Body of pancreas (tissue), 4 donors: ENCODE measurements at regions not wholly inside any gene's neighbourhood (a gene's known extent, or its start where the extent isn't known, plus 50 kb on each side); places are given as distances from the start of the nearest gene placed in this dataset.
A peak's percentile ranks its signal among the peaks of the same experiment; 100 is the strongest.

Experiments
- ATAC-seq: fragments of 150-250 bp; one replicate; pipeline ENCODE4 v1.9.1; 2016
- DNase-seq, 4 donors: peaks; one replicate each; pipeline ENCODE4 v3.0.0-alpha.2; 2019
- H3K27ac ChIP-seq, 4 donors: fragments of 200-600 bp; sonication (generic); 1 replicate in 3 of 4; 2 replicates in 1 of 4; pipeline versions ENCODE4 v1.5.1 to v1.6.1; 2016 to 2019; ENCODE audit warnings: mild to moderate bottlenecking in 1 of 4, mixed read lengths in 1 of 4, moderate library complexity in 1 of 4
- H3K27me3 ChIP-seq, 2 donors: fragments of 200-600 bp; sonication (generic); one replicate each; pipeline ENCODE4 v1.6.0; 2016; ENCODE audit warnings: mild to moderate bottlenecking in 1 of 2
- H3K36me3 ChIP-seq, 2 donors: fragments of 200-600 bp; sonication (generic); replicated peaks in 1 of 2; 2 replicates each; pipeline ENCODE4 v1.5.1; 2016; ENCODE audit warnings: low read depth in 2 of 2; ENCODE audit not compliant: insufficient read depth in 1 of 2
- H3K4me1 ChIP-seq: fragments of 200-600 bp; sonication (generic); one replicate; pipeline ENCODE4 v1.6.0; 2016
- H3K4me3 ChIP-seq, 2 donors: fragments of 200-600 bp; sonication (generic); 1 replicate in 1 of 2; 2 replicates in 1 of 2; pipeline ENCODE4 v1.5.1; 2016 to 2019
- H3K9me3 ChIP-seq, 3 donors: fragments of 200-600 bp; sonication (generic); 1 replicate in 2 of 3; 2 replicates in 1 of 3; pipeline ENCODE4 v1.5.1; 2016
- CTCF ChIP-seq, 7 experiments: fragments of 450-650 bp in 4 of 7; fragments of 200-600 bp in 3 of 7; sonication (generic) in 3 of 7; IDR thresholded peaks; one replicate each; pipeline ENCODE4 v1.5.1; 2016 to 2019; ENCODE audit warnings: antibody characterized with exemption in 7 of 7
- POLR2A ChIP-seq, 3 donors: fragments of 450-650 bp; IDR thresholded peaks; one replicate each; pipeline ENCODE4 v1.6.1; 2016; ENCODE audit warnings: antibody characterized with exemption in 3 of 3, mild to moderate bottlenecking in 2 of 3
- WGBS, 2 donors: methylation state at CpG; one replicate each; pipeline ENCODE4 v1.1.5; 2017; 5-methylcytosine and 5-hydroxymethylcytosine counted together
- intact Hi-C: fragments of 100-400 bp; cut with DNase I; formaldehyde crosslinking; loops from one replicate; pipeline ENCODE4 v1.15.1; 2023

GRCh38 chr9:19965336-19965735 is 176.5 kb upstream of the SLC24A2 start:
- Histone ChIP-seq H3K36me3 (no peaks in the 10 kb centered on the region), H3K27me3 (no peaks in the 10 kb centered on the region), H3K27ac (no peak overlapping the region), H3K4me1 (no peaks in the 10 kb centered on the region), H3K4me3 (no peak overlapping the region), H3K9me3 (no peaks in the 10 kb centered on the region)
- intact Hi-C loops: no loop called here
- 65 to 78% methylated on average over 4 of the region's 4 CpGs for WGBS, 2 donors
- TF ChIP-seq CTCF (IDR thresholded peaks at IDR 0.05): no peak
- TF ChIP-seq POLR2A (IDR thresholded peaks at IDR 0.05): no peak
- no peak for DNase-seq
- no peak for ATAC-seq

GRCh38 chr9:19947996-19948395 is 159.2 kb upstream of the SLC24A2 start:
- Histone ChIP-seq H3K4me1 (no peaks in the 10 kb centered on the region), H3K36me3 (no peaks in the 10 kb centered on the region), H3K9me3 (no peaks in the 10 kb centered on the region), H3K27me3 (no peaks in the 10 kb centered on the region), H3K4me3 (no peak overlapping the region), H3K27ac (no peak overlapping the region)
- ATAC-seq (no peak), DNase-seq (no peak)
- intact Hi-C loops: no loop called here
- WGBS, 2 donors: 85 to 91% methylated on average over 1 of the region's 1 CpG
- no peak for TF ChIP-seq CTCF (IDR thresholded peaks at IDR 0.05)
- TF ChIP-seq POLR2A (IDR thresholded peaks at IDR 0.05): no peak

- no peaks in the 10 kb centered on the region for H3K9me3 ChIP-seq
- WGBS, 2 donors: 42 to 49% methylated on average over 4 of the region's 4 CpGs
- ATAC-seq (peak; percentile 38), DNase-seq (no peak)
- intact Hi-C loops: no loop called here
- no peaks in the 10 kb centered on the region for H3K4me1 ChIP-seq
- no peaks in the 10 kb centered on the region for H3K36me3 ChIP-seq
- H3K27ac ChIP-seq: no peak overlapping the region
- no peaks in the 10 kb centered on the region for H3K27me3 ChIP-seq
- TF ChIP-seq POLR2A (IDR thresholded peaks at IDR 0.05) (no peak), CTCF (IDR thresholded peaks at IDR 0.05) (peak in 5 of 7 experiments; percentile 15 to 47 (median 43))
- no peak overlapping the region for H3K4me3 ChIP-seq
These were observed 157.7 kb upstream of the SLC24A2 start for GRCh38 chr9:19946441-19947109.

GRCh38 chr9:19941874-19942273 is 153.0 kb upstream of the SLC24A2 start:
- H3K27ac ChIP-seq: no peak overlapping the region
- H3K4me1 ChIP-seq: no peaks in the 10 kb centered on the region
- ATAC-seq: no peak
- DNase-seq: no peak
- no peaks in the 10 kb centered on the region for H3K36me3 ChIP-seq
- no peak for TF ChIP-seq CTCF (IDR thresholded peaks at IDR 0.05)
- intact Hi-C loops: no loop called here
- no peak overlapping the region for H3K4me3 ChIP-seq
- H3K27me3 ChIP-seq: no peaks in the 10 kb centered on the region
- 51% methylated on average over 2 of the region's 2 CpGs for WGBS, 2 donors
- no peaks in the 10 kb centered on the region for H3K9me3 ChIP-seq

- Histone ChIP-seq H3K36me3 (no peaks in the 10 kb centered on the region), H3K9me3 (no peaks in the 10 kb centered on the region), H3K27ac (no peak overlapping the region), H3K27me3 (no peaks in the 10 kb centered on the region), H3K4me3 (no peak overlapping the region), H3K4me1 (no peaks in the 10 kb centered on the region)
- DNase-seq (no peak), ATAC-seq (no peak)
- intact Hi-C loops: no loop called here
- TF ChIP-seq CTCF (IDR thresholded peaks at IDR 0.05) (no peak), POLR2A (IDR thresholded peaks at IDR 0.05) (no peak)
- WGBS, 2 donors: 67 to 73% methylated on average over 2 of the region's 2 CpGs
These were observed 152.1 kb upstream of the SLC24A2 start for GRCh38 chr9:19940811-19941535.
